ENCODE measurements at regions not wholly inside any gene's neighbourhood (a gene's known extent, or its start where the extent isn't known, plus 50 kb on each side); places are given as distances from the start of the nearest gene placed in this dataset.

DNA sequence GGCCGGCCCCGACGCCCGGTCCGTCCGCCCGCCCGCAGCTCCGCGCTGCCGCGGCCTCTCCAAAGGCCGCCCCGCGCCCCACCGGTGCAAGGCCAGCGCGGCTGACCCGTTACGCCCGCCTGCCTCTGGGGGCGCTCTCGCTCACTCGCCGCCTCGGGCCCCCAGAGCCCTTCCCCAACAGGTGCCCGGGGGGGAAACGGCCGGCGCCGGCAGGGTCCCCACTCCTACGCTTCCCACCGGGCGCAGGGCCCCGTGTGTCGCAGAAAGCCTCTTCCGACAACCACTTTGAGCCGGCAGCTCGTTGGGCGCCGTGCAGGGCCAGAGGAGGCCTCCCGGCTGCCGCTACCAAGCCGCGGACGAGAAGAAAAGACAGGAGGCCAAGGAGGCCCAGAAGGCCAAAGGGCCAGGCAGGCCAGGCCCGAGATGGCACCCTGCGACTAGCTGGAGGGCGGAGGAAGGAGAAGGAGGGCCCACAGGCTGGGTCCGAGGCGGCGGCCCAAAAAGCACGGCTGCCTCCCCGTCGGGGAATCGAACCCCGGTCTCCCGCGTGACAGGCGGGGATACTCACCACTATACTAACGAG, 64.9 kb upstream of the FCGR2A start (continued):
- TF ChIP-seq, protein P1, sequence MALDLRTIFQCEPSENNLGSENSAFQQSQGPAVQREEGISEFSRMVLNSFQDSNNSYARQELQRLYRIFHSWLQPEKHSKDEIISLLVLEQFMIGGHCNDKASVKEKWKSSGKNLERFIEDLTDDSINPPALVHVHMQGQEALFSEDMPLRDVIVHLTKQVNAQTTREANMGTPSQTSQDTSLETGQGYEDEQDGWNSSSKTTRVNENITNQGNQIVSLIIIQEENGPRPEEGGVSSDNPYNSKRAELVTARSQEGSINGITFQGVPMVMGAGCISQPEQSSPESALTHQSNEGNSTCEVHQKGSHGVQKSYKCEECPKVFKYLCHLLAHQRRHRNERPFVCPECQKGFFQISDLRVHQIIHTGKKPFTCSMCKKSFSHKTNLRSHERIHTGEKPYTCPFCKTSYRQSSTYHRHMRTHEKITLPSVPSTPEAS (tag by site-specific recombination; IDR thresholded peaks at IDR 0.05), result peak; percentile 50
- TF ChIP-seq ZNF354C (tag by site-specific recombination; IDR thresholded peaks at IDR 0.05; ENCODE audit: borderline replicate concordance, low read depth) (no peak), ZNF211 (tag by site-specific recombination; IDR thresholded peaks at IDR 0.05; ENCODE audit: low read depth) (no peak), ZNF221 (tag by site-specific recombination; IDR thresholded peaks at IDR 0.05; ENCODE audit: borderline replicate concordance) (no peak), ZNF792 (tag by site-specific recombination; IDR thresholded peaks at IDR 0.05) (0 out of 2 replicates have a peak, but pooled peaks have one; percentile 56), ZNF426 (tag by site-specific recombination; IDR thresholded peaks at IDR 0.05) (no peak), ZNF785 (tag by site-specific recombination; IDR thresholded peaks at IDR 0.05) (no peak), ZNF623 (tag by site-specific recombination; IDR thresholded peaks at IDR 0.05) (no peak), ZNF416 (tag by site-specific recombination; IDR thresholded peaks at IDR 0.05) (no peak), ZNF433 (tag by site-specific recombination; IDR thresholded peaks at IDR 0.05; ENCODE audit: low read depth) (no peak), GFI1B (tag by site-specific recombination; IDR thresholded peaks at IDR 0.05) (0 out of 2 replicates have a peak, but pooled peaks have one; percentile 14), ZBTB20 (tag by site-specific recombination; IDR thresholded peaks at IDR 0.05) (peak; percentile 72), ZNF776 (tag by site-specific recombination; IDR thresholded peaks at IDR 0.05; ENCODE audit: borderline replicate concordance) (no peak), ZNF843 (tag by site-specific recombination; IDR thresholded peaks at IDR 0.05) (peak; percentile 56; the same call in 1 of the 2 replicates), KLF16 (tag by site-specific recombination; IDR thresholded peaks at IDR 0.05) (peak; percentile 80), ZNF175 (tag by site-specific recombination; IDR thresholded peaks at IDR 0.05) (no peak), ZNF19 (tag by site-specific recombination; IDR thresholded peaks at IDR 0.05; ENCODE audit: low read depth) (no peak), ZNF24 (tag by site-specific recombination; IDR thresholded peaks at IDR 0.05) (peak; percentile 84), ZNF223 (tag by site-specific recombination; IDR thresholded peaks at IDR 0.05) (0 out of 2 replicates have a peak, but pooled peaks have one; percentile 64), ZNF391 (tag by site-specific recombination; IDR thresholded peaks at IDR 0.05; ENCODE audit: borderline replicate concordance, low read depth) (peak; percentile 84; the same call in 1 of the 2 replicates), ZNF777 (tag by site-specific recombination; IDR thresholded peaks at IDR 0.05; ENCODE audit: borderline replicate concordance) (peak; percentile 91), ZNF621 (tag by site-specific recombination; IDR thresholded peaks at IDR 0.05) (no peak), ZNF133 (tag by site-specific recombination; IDR thresholded peaks at IDR 0.05) (no peak), ZFHX2 (tag by site-specific recombination; conservative IDR thresholded peaks at IDR 0.05) (peak; percentile 70), ZNF529 (tag by site-specific recombination; IDR thresholded peaks at IDR 0.05; ENCODE audit: insufficient replicate concordance) (no peak), GLIS2 (tag by site-specific recombination; IDR thresholded peaks at IDR 0.05) (peak; percentile 91), ZBTB17 (tag by site-specific recombination; IDR thresholded peaks at IDR 0.05) (peak; percentile 64), ZNF169 (tag by site-specific recombination; IDR thresholded peaks at IDR 0.05) (no peak), ZNF560 (tag by site-specific recombination; IDR thresholded peaks at IDR 0.05; ENCODE audit: borderline replicate concordance) (0 out of 2 replicates have a peak, but pooled peaks have one; percentile 19), ZSCAN16 (tag by site-specific recombination; IDR thresholded peaks at IDR 0.05) (0 out of 2 replicates have a peak, but pooled peaks have one; percentile 33)
- TF ChIP-seq, protein P2, sequence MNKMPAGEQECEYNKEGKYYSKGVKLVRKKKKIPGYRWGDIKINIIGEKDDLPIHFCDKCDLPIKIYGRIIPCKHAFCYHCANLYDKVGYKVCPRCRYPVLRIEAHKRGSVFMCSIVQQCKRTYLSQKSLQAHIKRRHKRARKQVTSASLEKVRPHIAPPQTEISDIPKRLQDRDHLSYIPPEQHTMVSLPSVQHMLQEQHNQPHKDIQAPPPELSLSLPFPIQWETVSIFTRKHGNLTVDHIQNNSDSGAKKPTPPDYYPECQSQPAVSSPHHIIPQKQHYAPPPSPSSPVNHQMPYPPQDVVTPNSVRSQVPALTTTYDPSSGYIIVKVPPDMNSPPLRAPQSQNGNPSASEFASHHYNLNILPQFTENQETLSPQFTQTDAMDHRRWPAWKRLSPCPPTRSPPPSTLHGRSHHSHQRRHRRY (tag by site-specific recombination; IDR thresholded peaks at IDR 0.05), result no peak
- TF ChIP-seq, protein P3, sequence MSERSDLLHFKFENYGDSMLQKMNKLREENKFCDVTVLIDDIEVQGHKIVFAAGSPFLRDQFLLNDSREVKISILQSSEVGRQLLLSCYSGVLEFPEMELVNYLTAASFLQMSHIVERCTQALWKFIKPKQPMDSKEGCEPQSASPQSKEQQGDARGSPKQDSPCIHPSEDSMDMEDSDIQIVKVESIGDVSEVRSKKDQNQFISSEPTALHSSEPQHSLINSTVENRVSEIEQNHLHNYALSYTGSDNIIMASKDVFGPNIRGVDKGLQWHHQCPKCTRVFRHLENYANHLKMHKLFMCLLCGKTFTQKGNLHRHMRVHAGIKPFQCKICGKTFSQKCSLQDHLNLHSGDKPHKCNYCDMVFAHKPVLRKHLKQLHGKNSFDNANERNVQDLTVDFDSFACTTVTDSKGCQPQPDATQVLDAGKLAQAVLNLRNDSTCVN (tag by site-specific recombination; optimal IDR thresholded peaks at IDR 0.05), result peak; percentile 79
- TF ChIP-seq, protein P4, sequence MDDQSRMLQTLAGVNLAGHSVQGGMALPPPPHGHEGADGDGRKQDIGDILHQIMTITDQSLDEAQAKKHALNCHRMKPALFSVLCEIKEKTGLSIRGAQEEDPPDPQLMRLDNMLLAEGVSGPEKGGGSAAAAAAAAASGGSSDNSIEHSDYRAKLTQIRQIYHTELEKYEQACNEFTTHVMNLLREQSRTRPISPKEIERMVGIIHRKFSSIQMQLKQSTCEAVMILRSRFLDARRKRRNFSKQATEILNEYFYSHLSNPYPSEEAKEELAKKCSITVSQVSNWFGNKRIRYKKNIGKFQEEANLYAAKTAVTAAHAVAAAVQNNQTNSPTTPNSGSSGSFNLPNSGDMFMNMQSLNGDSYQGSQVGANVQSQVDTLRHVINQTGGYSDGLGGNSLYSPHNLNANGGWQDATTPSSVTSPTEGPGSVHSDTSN (CRISPR knock-in tag; IDR thresholded peaks at IDR 0.05), result no peak; the same call in 1 of the 2 replicates
- TF ChIP-seq, protein P5, sequence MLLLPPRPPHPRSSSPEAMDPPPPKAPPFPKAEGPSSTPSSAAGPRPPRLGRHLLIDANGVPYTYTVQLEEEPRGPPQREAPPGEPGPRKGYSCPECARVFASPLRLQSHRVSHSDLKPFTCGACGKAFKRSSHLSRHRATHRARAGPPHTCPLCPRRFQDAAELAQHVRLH (tag by site-specific recombination; IDR thresholded peaks at IDR 0.05), result peak; percentile 85
- TF ChIP-seq, protein P6, sequence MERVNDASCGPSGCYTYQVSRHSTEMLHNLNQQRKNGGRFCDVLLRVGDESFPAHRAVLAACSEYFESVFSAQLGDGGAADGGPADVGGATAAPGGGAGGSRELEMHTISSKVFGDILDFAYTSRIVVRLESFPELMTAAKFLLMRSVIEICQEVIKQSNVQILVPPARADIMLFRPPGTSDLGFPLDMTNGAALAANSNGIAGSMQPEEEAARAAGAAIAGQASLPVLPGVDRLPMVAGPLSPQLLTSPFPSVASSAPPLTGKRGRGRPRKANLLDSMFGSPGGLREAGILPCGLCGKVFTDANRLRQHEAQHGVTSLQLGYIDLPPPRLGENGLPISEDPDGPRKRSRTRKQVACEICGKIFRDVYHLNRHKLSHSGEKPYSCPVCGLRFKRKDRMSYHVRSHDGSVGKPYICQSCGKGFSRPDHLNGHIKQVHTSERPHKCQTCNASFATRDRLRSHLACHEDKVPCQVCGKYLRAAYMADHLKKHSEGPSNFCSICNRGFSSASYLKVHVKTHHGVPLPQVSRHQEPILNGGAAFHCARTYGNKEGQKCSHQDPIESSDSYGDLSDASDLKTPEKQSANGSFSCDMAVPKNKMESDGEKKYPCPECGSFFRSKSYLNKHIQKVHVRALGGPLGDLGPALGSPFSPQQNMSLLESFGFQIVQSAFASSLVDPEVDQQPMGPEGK (tag by site-specific recombination; IDR thresholded peaks at IDR 0.05), result peak; percentile 97

Data from HEK293 (cell line).